ENCODE measurements at regions not wholly inside any gene's neighbourhood (a gene's known extent, or its start where the extent isn't known, plus 50 kb on each side); places are given as distances from the start of the nearest gene placed in this dataset.

DNA sequence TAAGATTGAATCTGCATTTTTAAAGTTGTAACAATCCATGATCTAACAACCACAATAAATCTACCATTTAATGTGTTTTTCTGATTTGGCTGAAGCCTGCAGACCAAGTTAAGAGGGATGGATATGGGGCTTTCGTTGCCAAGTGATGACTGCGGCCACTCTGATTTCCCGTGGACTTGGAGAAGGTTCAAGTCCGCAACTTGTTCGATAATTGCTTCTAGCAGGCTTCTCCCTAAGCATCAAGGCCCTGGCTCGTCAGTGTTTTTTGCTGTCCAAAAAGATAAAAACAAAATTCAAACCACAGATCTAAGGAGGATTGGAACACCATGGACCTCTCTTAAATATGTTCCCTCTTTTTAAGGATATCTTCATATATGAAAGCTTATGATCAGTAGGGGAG, 256.6 kb downstream of the CNTN3 start:
- Histone ChIP-seq H3K9ac (ENCODE audit: insufficient read depth in 1 of 2, low read length in 2 of 2) (no peak overlapping the region), H3K4me3 (no peak overlapping the region), H3K36me3 (ENCODE audit: control insufficient read depth in 4 of 4, insufficient read depth in 4 of 4, low read length in 4 of 4) (peaks cover 0 to 9% (median 0%) of the 10 kb centered on the region in 4 donors), H3K4me1 (ENCODE audit: control insufficient read depth in 5 of 5, insufficient read depth in 5 of 5, low read length in 5 of 5) (peaks cover 0 to 6% (median 0%) of the 10 kb centered on the region in 5 donors), H3K9me3 (ENCODE audit: control insufficient read depth in 4 of 4, insufficient read depth in 3 of 4, low read length in 3 of 4) (peaks cover 0 to 2% (median 0%) of the 10 kb centered on the region in 4 donors), H3K27ac (ENCODE audit: low read depth in 1 of 2, low read length in 1 of 2) (no peak overlapping the region), H3K27me3 (ENCODE audit: control insufficient read depth in 3 of 3, insufficient read depth in 3 of 3, low read length in 2 of 3) (no peaks in the 10 kb centered on the region)
- DNase-seq (peak; percentile 26 to 76 (median 63)), ATAC-seq (ENCODE audit: insufficient read depth, low FRiP score) (no peak)
- TF ChIP-seq, protein P1, sequence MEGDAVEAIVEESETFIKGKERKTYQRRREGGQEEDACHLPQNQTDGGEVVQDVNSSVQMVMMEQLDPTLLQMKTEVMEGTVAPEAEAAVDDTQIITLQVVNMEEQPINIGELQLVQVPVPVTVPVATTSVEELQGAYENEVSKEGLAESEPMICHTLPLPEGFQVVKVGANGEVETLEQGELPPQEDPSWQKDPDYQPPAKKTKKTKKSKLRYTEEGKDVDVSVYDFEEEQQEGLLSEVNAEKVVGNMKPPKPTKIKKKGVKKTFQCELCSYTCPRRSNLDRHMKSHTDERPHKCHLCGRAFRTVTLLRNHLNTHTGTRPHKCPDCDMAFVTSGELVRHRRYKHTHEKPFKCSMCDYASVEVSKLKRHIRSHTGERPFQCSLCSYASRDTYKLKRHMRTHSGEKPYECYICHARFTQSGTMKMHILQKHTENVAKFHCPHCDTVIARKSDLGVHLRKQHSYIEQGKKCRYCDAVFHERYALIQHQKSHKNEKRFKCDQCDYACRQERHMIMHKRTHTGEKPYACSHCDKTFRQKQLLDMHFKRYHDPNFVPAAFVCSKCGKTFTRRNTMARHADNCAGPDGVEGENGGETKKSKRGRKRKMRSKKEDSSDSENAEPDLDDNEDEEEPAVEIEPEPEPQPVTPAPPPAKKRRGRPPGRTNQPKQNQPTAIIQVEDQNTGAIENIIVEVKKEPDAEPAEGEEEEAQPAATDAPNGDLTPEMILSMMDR (IDR thresholded peaks at IDR 0.05; ENCODE audit: control extremely low read depth, extremely low read depth) = no peak
- 81 to 86% methylated on average over 6 of the region's 6 CpGs for WGBS, 2 donors

DNA sequence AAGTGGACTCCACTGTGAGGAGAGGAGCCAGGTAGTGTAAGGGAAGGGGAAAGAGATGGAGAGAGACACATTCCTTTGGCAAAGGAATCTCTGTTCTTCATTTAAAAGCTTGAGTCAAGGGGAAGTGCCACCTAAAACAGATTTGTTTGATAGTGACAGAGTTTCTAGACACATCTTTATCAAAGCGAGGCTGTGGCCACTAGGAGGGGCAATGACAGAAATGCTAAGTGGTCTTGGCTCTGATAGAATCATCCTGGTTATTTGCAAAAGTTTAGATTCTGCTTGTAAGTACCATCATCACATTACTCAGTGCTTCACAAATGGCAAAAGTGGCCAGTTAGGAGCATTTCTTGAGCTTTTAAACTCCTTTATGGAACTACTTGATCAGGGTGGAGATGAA, 261.4 kb downstream of the CNTN3 start:
- no peak overlapping the region for H3K27ac ChIP-seq (ENCODE audit: low read depth in 1 of 2, low read length in 1 of 2)
- DNase-seq (peak in 1 of 3 donors; percentile 12), ATAC-seq (ENCODE audit: insufficient read depth, low FRiP score) (no peak)
- no peaks in the 10 kb centered on the region for H3K27me3 ChIP-seq (ENCODE audit: control insufficient read depth in 3 of 3, insufficient read depth in 3 of 3, low read length in 2 of 3)
- TF ChIP-seq, protein P1 (IDR thresholded peaks at IDR 0.05; ENCODE audit: control extremely low read depth, extremely low read depth) = no peak
- H3K4me1 ChIP-seq (ENCODE audit: control insufficient read depth in 5 of 5, insufficient read depth in 5 of 5, low read length in 5 of 5) = peaks cover 0 to 16% (median 6%) of the 10 kb centered on the region in 5 donors
- no peak overlapping the region for H3K9ac ChIP-seq (ENCODE audit: insufficient read depth in 1 of 2, low read length in 2 of 2)
- H3K4me3 ChIP-seq = no peak overlapping the region
- no peaks in the 10 kb centered on the region for H3K9me3 ChIP-seq (ENCODE audit: control insufficient read depth in 4 of 4, insufficient read depth in 3 of 4, low read length in 3 of 4)
- 60 to 74% methylated on average over 1 of the region's 1 CpG for WGBS, 2 donors
- peaks cover 0 to 11% (median 0%) of the 10 kb centered on the region in 4 donors for H3K36me3 ChIP-seq (ENCODE audit: control insufficient read depth in 4 of 4, insufficient read depth in 4 of 4, low read length in 4 of 4)

DNA sequence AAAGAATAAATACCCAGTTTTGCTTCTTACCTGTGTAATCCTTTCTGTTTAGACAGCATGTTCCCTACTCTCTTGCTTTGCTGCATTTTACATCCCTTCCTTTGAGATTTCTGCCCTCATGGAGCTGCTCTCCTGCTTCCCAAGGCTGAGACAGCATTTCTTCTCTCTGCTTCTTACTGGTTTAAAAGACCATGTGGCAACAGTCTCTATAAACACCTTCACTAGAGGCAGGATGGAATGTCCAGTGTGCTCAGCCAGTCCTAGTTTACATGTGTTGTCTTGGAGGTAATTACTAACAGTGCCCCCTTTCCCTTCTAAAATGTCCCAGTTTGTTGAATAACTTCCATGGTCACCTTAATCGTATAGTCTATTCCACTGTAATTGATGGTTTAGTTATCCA, 262.3 kb downstream of the CNTN3 start:
- no peaks in the 10 kb centered on the region for H3K9me3 ChIP-seq (ENCODE audit: control insufficient read depth in 4 of 4, insufficient read depth in 3 of 4, low read length in 3 of 4)
- H3K27ac ChIP-seq (ENCODE audit: low read depth in 1 of 2, low read length in 1 of 2) = no peak overlapping the region
- ATAC-seq (ENCODE audit: insufficient read depth, low FRiP score) (no peak), DNase-seq (peak in 1 of 3 donors; percentile 8)
- no peaks in the 10 kb centered on the region for H3K27me3 ChIP-seq (ENCODE audit: control insufficient read depth in 3 of 3, insufficient read depth in 3 of 3, low read length in 2 of 3)
- no peak overlapping the region for H3K9ac ChIP-seq (ENCODE audit: insufficient read depth in 1 of 2, low read length in 2 of 2)
- TF ChIP-seq, protein P1 (IDR thresholded peaks at IDR 0.05; ENCODE audit: control extremely low read depth, extremely low read depth) = no peak
- 83 to 91% methylated on average over 1 of the region's 1 CpG for WGBS, 2 donors
- peaks cover 0 to 11% (median 0%) of the 10 kb centered on the region in 4 donors for H3K36me3 ChIP-seq (ENCODE audit: control insufficient read depth in 4 of 4, insufficient read depth in 4 of 4, low read length in 4 of 4)
- peaks cover 0 to 14% (median 6%) of the 10 kb centered on the region in 5 donors for H3K4me1 ChIP-seq (ENCODE audit: control insufficient read depth in 5 of 5, insufficient read depth in 5 of 5, low read length in 5 of 5)
- H3K4me3 ChIP-seq = no peak overlapping the region

DNA sequence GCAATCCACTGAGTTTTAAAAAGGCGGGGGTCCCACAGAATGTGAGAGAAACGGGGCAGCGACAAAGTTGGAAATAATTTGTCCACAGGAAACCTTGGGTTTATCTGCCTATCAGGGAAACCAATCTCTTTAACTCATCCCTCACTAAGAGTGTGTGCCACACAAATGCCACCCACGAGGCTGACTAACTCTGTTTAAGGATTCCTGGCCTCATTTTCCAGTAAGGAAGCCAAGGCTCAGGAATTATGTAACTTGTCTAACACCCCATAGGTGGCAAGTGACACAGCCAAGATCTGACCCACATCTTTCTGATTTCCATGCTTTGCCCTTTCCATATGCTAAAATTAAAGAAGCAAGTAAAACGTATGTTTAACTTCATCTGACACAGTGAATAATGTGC, 263.2 kb downstream of the CNTN3 start:
- TF ChIP-seq, protein P1 (IDR thresholded peaks at IDR 0.05; ENCODE audit: control extremely low read depth, extremely low read depth) = no peak
- DNase-seq = peak; percentile 39 to 84 (median 78)
- Histone ChIP-seq H3K9ac (ENCODE audit: insufficient read depth in 1 of 2, low read length in 2 of 2) (no peak overlapping the region), H3K4me3 (no peak overlapping the region), H3K9me3 (ENCODE audit: control insufficient read depth in 4 of 4, insufficient read depth in 3 of 4, low read length in 3 of 4) (no peaks in the 10 kb centered on the region), H3K27me3 (ENCODE audit: control insufficient read depth in 3 of 3, insufficient read depth in 3 of 3, low read length in 2 of 3) (no peaks in the 10 kb centered on the region), H3K36me3 (ENCODE audit: control insufficient read depth in 4 of 4, insufficient read depth in 4 of 4, low read length in 4 of 4) (peaks cover 0 to 11% (median 0%) of the 10 kb centered on the region in 4 donors), H3K27ac (ENCODE audit: low read depth in 1 of 2, low read length in 1 of 2) (no peak overlapping the region), H3K4me1 (ENCODE audit: control insufficient read depth in 5 of 5, insufficient read depth in 5 of 5, low read length in 5 of 5) (peaks cover 0 to 14% (median 6%) of the 10 kb centered on the region in 5 donors)
- 71 to 77% methylated on average over 5 of the region's 5 CpGs for WGBS, 2 donors
- ATAC-seq (ENCODE audit: insufficient read depth, low FRiP score) = no peak

Data from lung (tissue), 11 donors.